ENCODE measurements at regions not wholly inside any gene's neighbourhood (a gene's known extent, or its start where the extent isn't known, plus 50 kb on each side); places are given as distances from the start of the nearest gene placed in this dataset.
"Not testable (repeated sequence)": the region's sequence is repeated elsewhere in the genome, so short reads cannot be mapped to it uniquely, and the experiment has no call there.

- no peak for DNase-seq
These were observed 107.1 kb upstream of the ZNF184 start for GRCh38 chr6:27579973-27580372.

GRCh38 chr6:27577922-27578321 lies 105.0 kb upstream of the ZNF184 start:
- DNase-seq = no peak

DNA sequence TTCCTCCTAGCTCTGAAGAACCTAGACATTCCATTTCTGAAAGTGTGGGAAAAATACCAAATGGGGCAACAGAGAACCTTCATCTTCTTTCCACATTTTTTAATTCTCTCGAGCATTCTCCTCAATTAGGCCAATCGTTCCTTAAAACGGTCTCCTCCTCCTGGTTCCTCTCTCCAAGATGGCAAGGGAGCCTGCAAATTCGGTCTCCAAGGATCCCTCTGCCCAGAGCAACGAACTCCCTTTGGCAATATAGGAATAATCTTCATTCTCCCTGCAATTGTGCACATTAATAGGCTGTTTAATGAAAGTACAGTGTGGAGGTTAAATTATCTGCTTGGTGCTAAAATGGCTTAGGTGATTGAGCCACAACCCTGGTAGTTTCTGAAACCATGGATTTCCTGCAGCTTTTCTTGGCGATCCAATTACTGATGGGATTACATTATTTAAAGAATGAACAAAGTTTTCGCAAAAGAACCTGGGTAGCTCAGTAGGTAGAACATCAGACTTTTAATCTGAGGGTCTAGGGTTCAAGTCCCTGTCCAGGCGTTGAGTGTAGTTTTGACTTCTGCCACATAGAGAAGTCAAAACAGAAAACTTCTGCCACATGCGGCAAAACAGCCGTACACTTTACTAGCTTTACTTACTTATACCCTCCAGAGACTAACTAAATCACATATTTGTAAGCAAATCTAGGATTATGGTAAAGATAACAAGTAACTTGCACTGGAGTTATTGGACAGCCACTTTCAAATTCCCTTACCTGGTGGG lies 102.9 kb upstream of the ZNF184 start:
- DNase-seq = no peak

- no peak for DNase-seq
These were observed 95.5 kb upstream of the ZNF184 start for GRCh38 chr6:27568226-27568897.

GRCh38 chr6:27565839-27566779 lies 93.2 kb upstream of the ZNF184 start:
- no peak for DNase-seq

- no peak for DNase-seq
These were observed 89.1 kb upstream of the ZNF184 start for GRCh38 chr6:27562027-27562410.

DNA sequence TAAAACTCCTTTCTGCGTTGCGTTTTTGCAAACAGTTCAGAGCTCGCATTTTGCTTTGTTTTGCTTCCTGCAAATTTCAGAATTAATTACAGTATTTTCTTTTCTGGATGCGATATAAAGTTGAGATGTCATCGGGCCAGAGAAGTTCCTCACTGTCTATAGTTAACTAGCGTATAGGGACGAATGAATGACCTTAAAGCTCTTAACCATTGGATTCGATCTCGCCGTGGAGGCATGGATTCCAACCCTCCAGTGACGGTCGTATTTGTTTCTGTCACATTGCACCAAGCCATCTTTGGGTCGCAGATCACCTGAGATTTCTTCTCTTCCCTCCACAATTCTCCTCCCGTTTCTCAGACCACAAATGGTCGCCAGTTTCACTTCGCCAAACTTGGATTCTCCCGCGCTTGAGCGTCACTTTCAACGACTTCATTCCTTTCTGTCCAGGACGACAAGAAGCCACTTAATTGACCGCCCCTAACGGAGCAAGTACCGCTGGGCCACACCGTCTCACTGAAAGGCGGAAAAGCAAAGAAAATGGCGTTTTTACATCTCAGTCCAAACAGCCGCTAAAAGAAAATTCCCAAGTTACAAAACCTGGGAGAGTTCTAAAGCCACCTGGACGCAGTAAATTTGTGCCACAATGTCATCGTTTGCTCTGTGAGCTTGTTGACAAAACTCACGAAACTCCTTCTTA lies 85.3 kb upstream of the ZNF184 start:
- DNase-seq = no peak

- DNase-seq = no peak
These were observed 83.5 kb upstream of the ZNF184 start for GRCh38 chr6:27556406-27556805.

- DNase-seq = no peak
These were observed 80.4 kb upstream of the ZNF184 start for GRCh38 chr6:27553123-27553904.

GRCh38 chr6:27551607-27552006 lies 78.7 kb upstream of the ZNF184 start:
- no peak for DNase-seq

GRCh38 chr6:27550692-27551091 lies 77.8 kb upstream of the ZNF184 start:
- DNase-seq = no peak

DNA sequence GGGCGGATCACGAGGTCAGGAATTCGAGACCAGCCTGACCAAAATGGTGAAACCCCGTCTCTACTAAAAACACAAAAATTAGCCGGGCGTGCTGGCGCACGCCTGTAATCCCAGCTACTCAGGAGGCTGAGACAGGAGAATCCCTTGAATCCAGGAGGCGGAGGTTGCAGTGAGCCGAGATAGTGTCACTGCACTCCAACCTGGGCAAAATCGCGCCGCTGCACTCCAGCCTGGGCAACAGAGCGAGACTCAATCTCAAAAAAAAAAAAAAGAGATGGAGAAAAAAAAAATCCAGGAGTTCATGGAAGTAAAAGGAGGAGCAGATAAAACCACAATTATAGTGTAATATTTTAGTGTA lies 76.3 kb upstream of the ZNF184 start:
- not testable (repeated sequence) for DNase-seq

- DNase-seq = peak; percentile 20 to 55 (median 34)
These were observed 74.5 kb upstream of the ZNF184 start for GRCh38 chr6:27547157-27548075.

DNA sequence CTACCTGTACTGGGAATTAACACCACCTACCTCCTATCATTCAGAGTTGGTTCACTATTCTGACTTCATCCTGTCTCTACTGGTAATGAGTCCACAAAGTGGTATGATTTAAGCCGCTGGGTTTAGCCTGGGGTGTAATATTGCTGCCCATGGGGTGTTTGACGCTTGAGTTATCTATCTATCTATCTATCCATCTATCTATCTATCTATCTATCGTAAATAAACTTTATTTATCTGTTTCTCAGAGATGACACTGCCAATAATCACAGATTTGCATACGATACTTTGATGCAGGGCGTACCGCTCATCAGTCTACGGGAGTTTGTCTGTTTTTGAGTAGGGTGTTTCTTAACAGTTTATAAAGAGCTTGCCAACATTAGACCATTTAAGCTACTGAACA lies 73.6 kb upstream of the ZNF184 start:
- no peak for DNase-seq

- no peak for DNase-seq
These were observed 72.6 kb upstream of the ZNF184 start for GRCh38 chr6:27545271-27546046.

GRCh38 chr6:27544612-27545260 lies 71.8 kb upstream of the ZNF184 start:
- DNase-seq = peak in 1 of 4 experiments; percentile 4

- not testable (repeated sequence) for DNase-seq
These were observed 71.2 kb upstream of the ZNF184 start for GRCh38 chr6:27544135-27544534.

DNA sequence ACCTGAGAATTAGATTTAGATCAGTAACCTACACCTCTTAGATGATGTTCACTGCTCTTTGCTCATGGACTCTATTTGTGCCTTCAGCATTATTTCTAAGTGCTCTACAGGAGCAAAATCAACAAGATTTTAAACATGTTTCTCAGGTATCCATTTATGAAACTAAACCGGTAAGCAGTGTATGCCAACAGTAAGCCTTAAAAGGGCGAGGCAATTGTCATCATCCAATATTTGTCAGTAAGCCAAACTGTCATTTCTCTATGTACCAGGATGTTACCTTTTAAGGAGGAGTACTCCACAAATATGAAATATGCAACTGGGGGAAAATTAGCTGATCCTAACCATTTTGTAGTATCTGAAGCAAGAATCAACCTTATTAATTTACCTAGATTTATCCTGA lies 69.6 kb upstream of the ZNF184 start:
- no peak for DNase-seq

GRCh38 chr6:27541933-27542297 lies 69.0 kb upstream of the ZNF184 start:
- DNase-seq = no peak
